OCI-LY3 (cell line): ENCODE measurements at regions not wholly inside any gene's neighbourhood (a gene's known extent, or its start where the extent isn't known, plus 50 kb on each side); places are given as distances from the start of the nearest gene placed in this dataset.

Experiments
- H2AFZ ChIP-seq: fragments of 200-600, 300-600 bp; shearing (Covaris generic); 2 replicates; pipeline ENCODE4 v1.6.0; 2014; ENCODE audit warnings: antibody characterized with exemption, low read depth, low read length
- H3K27ac ChIP-seq: fragments of 200-600, 300-600 bp; sonication (generic); 2 replicates; pipeline ENCODE4 v1.5.1; 2014; ENCODE audit warnings: mild to moderate bottlenecking, low read length, moderate library complexity, mixed read lengths
- H3K27me3 ChIP-seq: fragments of 200-600, 300-600 bp; sonication (generic); 2 replicates; pipeline ENCODE4 v1.6.1; 2014; ENCODE audit warnings: low read depth, low read length, mixed read lengths
- H3K36me3 ChIP-seq: fragments of 200-600, 300-600 bp; sonication (generic); replicated peaks from 2 replicates; pipeline ENCODE3; 2014; ENCODE audit warnings: low read depth, low read length, mixed read lengths
- H3K4me1 ChIP-seq: fragments of 300-600, 200-600 bp; sonication (generic); 2 replicates; pipeline ENCODE4 v1.6.1; 2014; ENCODE audit warnings: low read length, mixed read lengths
- H3K4me2 ChIP-seq: fragments of 200-600, 300-600 bp; sonication (generic); 2 replicates; pipeline ENCODE4 v1.6.1; 2014; ENCODE audit warnings: low read length, mixed read lengths
- H3K4me3 ChIP-seq: fragments of 300-600, 200-600 bp; sonication (generic); 2 replicates; pipeline ENCODE4 v1.5.1; 2014; ENCODE audit warnings: antibody characterized with exemption, mild to moderate bottlenecking, low read length, moderate library complexity
- H3K79me2 ChIP-seq: fragments of 300-600, 200-600 bp; shearing (Covaris generic); 2 replicates; pipeline ENCODE4 v1.6.1; 2014; ENCODE audit warnings: mild to moderate bottlenecking, low read length, mixed read lengths
- H3K9ac ChIP-seq: fragments of 300-600, 200-600 bp; shearing (Covaris generic); 2 replicates; pipeline ENCODE4 v1.6.0; 2014; ENCODE audit warnings: mild to moderate bottlenecking, low read length, moderate library complexity
- H3K9me3 ChIP-seq: fragments of 200-600, 300-600 bp; shearing (Covaris generic); 2 replicates; pipeline ENCODE4 v1.6.1; 2014; ENCODE audit warnings: low read length, mixed read lengths; ENCODE audit not compliant: insufficient read depth
- H4K20me1 ChIP-seq: fragments of 200-600, 300-600 bp; sonication (generic); 2 replicates; pipeline ENCODE4 v1.6.1; 2016; ENCODE audit warnings: low read length, mixed read lengths; ENCODE audit not compliant: insufficient read depth
- EZH2phosphoT487 ChIP-seq: fragments of 200-600 bp; shearing (Covaris generic); IDR thresholded peaks from 2 replicates; pipeline ENCODE4 v1.6.1; 2018; ENCODE audit warnings: antibody characterized with exemption, mixed run types, low read depth
- TF ChIP-seq, protein P1 (sequence below): fragments of 200-600, 300-600 bp; sonication (generic); IDR thresholded peaks from 2 replicates; pipeline ENCODE4 v1.5.1; 2014; ENCODE audit warnings: antibody characterized with exemption, low read length, low read depth

DNA sequence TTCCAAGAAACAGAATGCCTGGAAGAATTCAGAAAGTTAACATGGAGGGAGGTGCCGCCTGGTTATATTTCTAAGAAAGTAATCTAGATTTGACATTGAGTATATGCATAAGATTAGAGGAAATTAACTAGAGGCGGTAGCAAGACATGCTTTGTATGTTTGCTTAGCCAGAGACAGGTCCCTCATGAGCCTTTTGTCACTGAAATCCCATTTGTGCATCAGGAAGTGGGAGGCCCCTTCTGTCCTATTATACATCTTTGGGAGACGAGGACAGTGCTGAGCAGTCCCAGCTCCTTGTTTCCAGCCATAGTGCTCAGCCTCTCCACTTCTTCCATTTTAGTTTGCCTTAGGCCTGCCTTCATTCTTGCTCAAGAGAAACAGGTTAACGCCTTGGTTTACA is 115.4 kb upstream of the LHCGR start:
- Histone ChIP-seq H4K20me1 (no peaks in the 10 kb centered on the region), H3K79me2 (no peaks in the 10 kb centered on the region), H3K4me1 (peaks cover 7% of the 10 kb centered on the region; the same call in 1 of the 2 replicates), H3K4me2 (no peak overlapping the region), H3K4me3 (no peak overlapping the region), H3K36me3 (no peaks in the 10 kb centered on the region), H3K27me3 (peaks cover 9% of the 10 kb centered on the region; the same call in 1 of the 2 replicates), H3K9me3 (no peaks in the 10 kb centered on the region), H3K9ac (no peak overlapping the region), H3K27ac (no peak overlapping the region), H2AFZ (no peak overlapping the region)
- TF ChIP-seq, protein P1, sequence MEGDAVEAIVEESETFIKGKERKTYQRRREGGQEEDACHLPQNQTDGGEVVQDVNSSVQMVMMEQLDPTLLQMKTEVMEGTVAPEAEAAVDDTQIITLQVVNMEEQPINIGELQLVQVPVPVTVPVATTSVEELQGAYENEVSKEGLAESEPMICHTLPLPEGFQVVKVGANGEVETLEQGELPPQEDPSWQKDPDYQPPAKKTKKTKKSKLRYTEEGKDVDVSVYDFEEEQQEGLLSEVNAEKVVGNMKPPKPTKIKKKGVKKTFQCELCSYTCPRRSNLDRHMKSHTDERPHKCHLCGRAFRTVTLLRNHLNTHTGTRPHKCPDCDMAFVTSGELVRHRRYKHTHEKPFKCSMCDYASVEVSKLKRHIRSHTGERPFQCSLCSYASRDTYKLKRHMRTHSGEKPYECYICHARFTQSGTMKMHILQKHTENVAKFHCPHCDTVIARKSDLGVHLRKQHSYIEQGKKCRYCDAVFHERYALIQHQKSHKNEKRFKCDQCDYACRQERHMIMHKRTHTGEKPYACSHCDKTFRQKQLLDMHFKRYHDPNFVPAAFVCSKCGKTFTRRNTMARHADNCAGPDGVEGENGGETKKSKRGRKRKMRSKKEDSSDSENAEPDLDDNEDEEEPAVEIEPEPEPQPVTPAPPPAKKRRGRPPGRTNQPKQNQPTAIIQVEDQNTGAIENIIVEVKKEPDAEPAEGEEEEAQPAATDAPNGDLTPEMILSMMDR, result no peak
- TF ChIP-seq EZH2phosphoT487, result no peak

DNA sequence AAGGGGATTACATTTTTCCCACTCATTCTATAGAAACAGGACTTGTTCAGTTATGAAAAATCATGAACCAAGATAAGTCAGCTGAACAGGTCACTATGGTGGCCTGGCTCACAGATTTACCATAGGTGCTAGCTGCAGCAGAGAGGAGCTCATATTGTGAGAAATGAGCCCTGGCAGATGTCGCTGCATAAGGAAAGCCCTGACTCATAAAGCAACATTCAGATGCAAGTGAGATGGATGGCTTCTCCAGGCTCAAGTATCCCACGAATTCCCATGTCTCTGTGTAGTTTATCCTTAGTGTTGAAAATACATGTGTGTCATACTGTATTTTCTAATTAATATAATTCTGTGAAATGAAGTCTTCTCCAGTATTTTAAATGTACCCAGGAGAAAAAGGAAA is 115.0 kb upstream of the LHCGR start:
- Histone ChIP-seq H3K36me3 (no peaks in the 10 kb centered on the region), H3K79me2 (no peaks in the 10 kb centered on the region), H3K4me3 (no peak overlapping the region), H3K4me1 (peaks cover 7% of the 10 kb centered on the region; the same call in 1 of the 2 replicates), H3K4me2 (no peak overlapping the region), H3K9me3 (no peaks in the 10 kb centered on the region), H3K27ac (no peak overlapping the region), H2AFZ (no peak overlapping the region), H3K27me3 (peaks cover 9% of the 10 kb centered on the region; the same call in 1 of the 2 replicates), H3K9ac (no peak overlapping the region), H4K20me1 (no peaks in the 10 kb centered on the region)
- TF ChIP-seq, protein P1, result no peak
- no peak for TF ChIP-seq EZH2phosphoT487

- H3K4me2 ChIP-seq, result no peak overlapping the region
- H3K36me3 ChIP-seq, result no peaks in the 10 kb centered on the region
- no peak overlapping the region for H3K9ac ChIP-seq
- TF ChIP-seq, protein P1, result no peak
- TF ChIP-seq EZH2phosphoT487, result no peak
- H3K27me3 ChIP-seq, result no peaks in the 10 kb centered on the region
- no peak overlapping the region for H3K27ac ChIP-seq
- H3K4me3 ChIP-seq, result no peak overlapping the region
- no peak overlapping the region for H2AFZ ChIP-seq
- H3K4me1 ChIP-seq, result no peaks in the 10 kb centered on the region
- no peaks in the 10 kb centered on the region for H4K20me1 ChIP-seq
- H3K9me3 ChIP-seq, result no peaks in the 10 kb centered on the region
- H3K79me2 ChIP-seq, result no peaks in the 10 kb centered on the region
These were observed 110.2 kb upstream of the LHCGR start for GRCh38 chr2:48865704-48866103.

DNA sequence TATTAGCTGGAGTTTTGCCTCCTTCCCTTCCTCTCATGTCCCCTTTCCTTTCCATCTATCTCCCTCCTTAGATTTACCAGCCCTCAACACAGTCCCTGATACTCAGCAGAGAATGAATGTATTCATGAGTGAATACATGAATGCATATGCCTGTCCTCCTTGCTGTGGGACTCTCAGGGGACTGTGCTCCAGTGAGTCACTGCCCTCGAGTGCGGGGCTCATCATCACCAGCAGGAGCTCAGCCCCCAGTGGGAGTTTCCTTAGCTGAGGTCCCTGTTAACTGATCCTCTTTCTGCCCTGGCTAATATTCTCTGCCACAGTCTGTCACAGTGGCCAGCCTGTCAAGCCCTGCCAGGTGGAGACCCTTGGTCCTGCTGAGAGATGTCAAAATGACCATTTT is 104.9 kb upstream of the LHCGR start:
- Histone ChIP-seq H3K9me3 (no peaks in the 10 kb centered on the region), H2AFZ (no peak overlapping the region), H3K4me3 (no peak overlapping the region), H3K4me2 (no peak overlapping the region), H3K79me2 (no peaks in the 10 kb centered on the region), H3K4me1 (no peaks in the 10 kb centered on the region), H4K20me1 (no peaks in the 10 kb centered on the region), H3K27me3 (no peaks in the 10 kb centered on the region; the same call in 1 of the 2 replicates), H3K9ac (no peak overlapping the region), H3K36me3 (no peaks in the 10 kb centered on the region), H3K27ac (no peak overlapping the region)
- TF ChIP-seq, protein P1, result no peak
- TF ChIP-seq EZH2phosphoT487, result no peak
